ENCODE measurements at regions not wholly inside any gene's neighbourhood (a gene's known extent, or its start where the extent isn't known, plus 50 kb on each side); places are given as distances from the start of the nearest gene placed in this dataset.

GRCh38 chr16:9408297-9408878 lies 316.9 kb downstream of the HAPSTR1 start:
- Histone ChIP-seq H3K27me3 (no peaks in the 10 kb centered on the region), H3K9me3 (no peaks in the 10 kb centered on the region), H3K36me3 (no peaks in the 10 kb centered on the region), H3K4me1 (no peaks in the 10 kb centered on the region), H3K27ac (no peak overlapping the region), H3K4me3 (no peak overlapping the region)
- no peak for TF ChIP-seq CTCF (IDR thresholded peaks at IDR 0.05)
- TF ChIP-seq POLR2A (IDR thresholded peaks at IDR 0.05) = no peak
- DNase-seq = no peak
- intact Hi-C loops (cut with DNase I; ENCODE audit: low total_unique reads) = no loop called here

GRCh38 chr16:9409560-9410493 lies 318.4 kb downstream of the HAPSTR1 start:
- TF ChIP-seq CTCF (IDR thresholded peaks at IDR 0.05) (no peak), POLR2A (IDR thresholded peaks at IDR 0.05) (no peak)
- DNase-seq = no peak
- Histone ChIP-seq H3K27me3 (no peaks in the 10 kb centered on the region), H3K4me3 (no peak overlapping the region), H3K27ac (no peak overlapping the region), H3K4me1 (no peaks in the 10 kb centered on the region), H3K36me3 (no peaks in the 10 kb centered on the region), H3K9me3 (no peaks in the 10 kb centered on the region)
- intact Hi-C loops (cut with DNase I; ENCODE audit: low total_unique reads) = no loop called here

- TF ChIP-seq CTCF (IDR thresholded peaks at IDR 0.05) (no peak), POLR2A (IDR thresholded peaks at IDR 0.05) (no peak)
- no peak overlapping the region for H3K27ac ChIP-seq
- no peak overlapping the region for H3K4me3 ChIP-seq
- H3K9me3 ChIP-seq = no peaks in the 10 kb centered on the region
- no peak for DNase-seq
- H3K27me3 ChIP-seq = no peaks in the 10 kb centered on the region
- no peaks in the 10 kb centered on the region for H3K36me3 ChIP-seq
- intact Hi-C loops (cut with DNase I; ENCODE audit: low total_unique reads) = no loop called here
- H3K4me1 ChIP-seq = no peaks in the 10 kb centered on the region
Observed at GRCh38 chr16:9411426-9411825, 320.0 kb downstream of the HAPSTR1 start.

- DNase-seq = no peak
- Histone ChIP-seq H3K4me3 (no peak overlapping the region), H3K9me3 (no peaks in the 10 kb centered on the region), H3K27ac (no peak overlapping the region), H3K27me3 (no peaks in the 10 kb centered on the region), H3K4me1 (no peaks in the 10 kb centered on the region), H3K36me3 (no peaks in the 10 kb centered on the region)
- TF ChIP-seq CTCF (IDR thresholded peaks at IDR 0.05) (no peak), POLR2A (IDR thresholded peaks at IDR 0.05) (no peak)
- intact Hi-C loops (cut with DNase I; ENCODE audit: low total_unique reads) = no loop called here
Observed at GRCh38 chr16:9412031-9412914, 320.8 kb downstream of the HAPSTR1 start.

Data from uterus (tissue), 3 donors.